ENCODE measurements at regions not wholly inside any gene's neighbourhood (a gene's known extent, or its start where the extent isn't known, plus 50 kb on each side); places are given as distances from the start of the nearest gene placed in this dataset.

- Histone ChIP-seq H3K27ac (no peak overlapping the region), H3K4me3 (no peak overlapping the region)
- no peak for DNase-seq (ENCODE audit: low spot score)
- TF ChIP-seq CTCF (IDR thresholded peaks at IDR 0.05), result no peak
Measured at GRCh38 chr5:1973391-1974013, 90.8 kb upstream of the IRX4 start.

GRCh38 chr5:1971944-1972343, 89.2 kb upstream of the IRX4 start:
- Histone ChIP-seq H3K27ac (no peak overlapping the region), H3K4me3 (no peak overlapping the region)
- DNase-seq (ENCODE audit: low spot score), result no peak
- no peak for TF ChIP-seq CTCF (IDR thresholded peaks at IDR 0.05)

GRCh38 chr5:1967736-1968135, 85.0 kb upstream of the IRX4 start:
- Histone ChIP-seq H3K4me3 (no peak overlapping the region), H3K27ac (no peak overlapping the region)
- no peak for DNase-seq (ENCODE audit: low spot score)
- no peak for TF ChIP-seq CTCF (IDR thresholded peaks at IDR 0.05)

- no peak for DNase-seq (ENCODE audit: low spot score)
- H3K4me3 ChIP-seq, result no peak overlapping the region
- TF ChIP-seq CTCF (IDR thresholded peaks at IDR 0.05), result no peak
- no peak overlapping the region for H3K27ac ChIP-seq
Measured at GRCh38 chr5:1966461-1966860, 83.7 kb upstream of the IRX4 start.

GRCh38 chr5:1965925-1966324, 83.2 kb upstream of the IRX4 start:
- Histone ChIP-seq H3K27ac (no peak overlapping the region), H3K4me3 (no peak overlapping the region)
- DNase-seq (ENCODE audit: low spot score), result no peak
- TF ChIP-seq CTCF (IDR thresholded peaks at IDR 0.05), result no peak

GRCh38 chr5:1963941-1964451, 81.3 kb upstream of the IRX4 start:
- no peak for DNase-seq (ENCODE audit: low spot score)
- no peak for TF ChIP-seq CTCF (IDR thresholded peaks at IDR 0.05)
- no peak overlapping the region for H3K27ac ChIP-seq

GRCh38 chr5:1963358-1963757, 80.6 kb upstream of the IRX4 start:
- TF ChIP-seq CTCF (IDR thresholded peaks at IDR 0.05), result no peak
- Histone ChIP-seq H3K27ac (no peak overlapping the region), H3K4me3 (no peak overlapping the region)
- no peak for DNase-seq (ENCODE audit: low spot score)

More at GRCh38 chr5:1963941-1964451, 81.3 kb upstream of the IRX4 start:
- no peak overlapping the region for H3K4me3 ChIP-seq
